Occipital lobe (tissue), 1 donor: ENCODE measurements at regions not wholly inside any gene's neighbourhood (a gene's known extent, or its start where the extent isn't known, plus 50 kb on each side); places are given as distances from the start of the nearest gene placed in this dataset.

Experiments
- DNase-seq: peaks from one replicate; lab custom pipeline; 2025; lab: John Stamatoyannopoulos, UW

DNA sequence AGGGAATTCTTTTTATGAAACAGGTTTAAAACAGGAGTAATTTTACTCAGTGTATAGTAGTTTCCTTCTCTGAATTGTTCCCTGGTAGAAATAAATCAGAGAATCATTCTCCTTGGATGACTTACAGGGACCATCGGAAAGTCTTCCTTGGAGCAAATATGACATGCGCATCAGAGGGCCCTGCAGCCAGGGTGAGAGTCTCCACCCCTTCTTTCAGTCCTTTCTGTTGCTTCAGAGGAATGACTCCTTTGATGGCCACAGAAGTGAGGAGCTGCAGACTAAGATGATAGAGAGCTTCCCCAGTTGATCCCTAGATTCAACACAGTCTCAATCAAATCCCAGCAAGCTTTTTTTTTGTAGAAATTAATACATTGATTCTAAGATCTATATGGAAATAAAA, 294.8 kb upstream of the UMPS start:
- DNase-seq, result no peak

DNA sequence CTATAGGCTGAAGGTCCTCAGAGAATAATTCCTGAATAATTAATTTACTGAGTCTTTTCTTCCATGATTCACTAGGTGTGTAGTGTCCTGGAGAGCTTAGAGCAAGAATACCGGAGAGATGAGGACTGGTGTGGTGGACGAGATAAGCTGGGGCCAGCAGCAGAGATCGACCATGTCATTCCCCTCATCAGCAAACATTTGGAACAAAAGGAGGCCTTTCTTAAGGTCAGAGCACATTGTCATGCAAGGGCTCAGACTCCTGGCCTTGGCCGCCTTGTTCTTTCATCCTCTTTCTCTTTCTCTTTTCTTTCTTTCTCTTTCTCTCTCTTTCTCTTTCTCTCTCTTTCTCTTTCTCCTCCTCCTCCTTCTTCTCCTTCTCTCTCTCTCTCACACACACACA, 291.4 kb upstream of the UMPS start:
- DNase-seq, result no peak

DNA sequence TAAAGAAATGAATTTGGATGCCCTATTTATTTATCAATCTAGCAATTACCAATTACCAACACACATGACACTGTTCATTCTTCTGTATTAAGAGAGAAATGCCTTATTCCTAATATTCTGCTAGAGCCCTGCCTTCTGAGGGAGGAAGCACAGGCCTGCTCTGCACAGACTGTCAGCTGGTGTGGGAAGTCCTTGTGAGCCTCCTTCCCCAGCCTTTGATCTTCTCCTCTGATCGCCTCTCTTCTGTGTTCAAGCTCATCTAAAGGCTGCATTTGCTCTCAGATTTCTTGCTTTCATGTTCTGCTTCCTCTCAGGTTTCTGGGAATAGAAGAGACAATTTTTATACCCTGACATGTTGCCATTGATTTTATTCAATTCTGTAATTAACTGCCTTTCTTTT, 290.6 kb upstream of the UMPS start:
- no peak for DNase-seq

- peak; percentile 29 for DNase-seq
These were observed 288.5 kb upstream of the UMPS start for GRCh38 chr3:124441766-124442165.

DNA sequence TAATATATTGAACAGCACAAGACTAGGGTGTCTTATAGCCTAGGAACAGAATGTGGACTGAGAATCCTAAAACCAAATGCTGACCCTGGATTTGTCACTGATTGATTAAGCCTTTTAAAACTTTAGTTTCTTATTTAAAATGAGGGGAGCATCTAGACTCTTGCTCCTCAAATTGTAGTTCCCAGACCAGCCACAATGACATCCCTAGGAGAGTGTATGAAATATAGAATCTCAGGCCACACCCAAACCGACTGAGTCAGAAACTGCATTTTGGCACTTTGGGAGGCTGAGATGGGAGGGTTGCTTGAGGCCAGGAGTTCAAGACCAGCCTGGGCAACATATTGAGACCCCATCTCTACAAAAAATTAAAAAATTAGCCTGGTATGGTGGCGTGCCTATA, 287.8 kb upstream of the UMPS start:
- DNase-seq, result no peak

- DNase-seq, result no peak
These were observed 286.8 kb upstream of the UMPS start for GRCh38 chr3:124443446-124443845.

DNA sequence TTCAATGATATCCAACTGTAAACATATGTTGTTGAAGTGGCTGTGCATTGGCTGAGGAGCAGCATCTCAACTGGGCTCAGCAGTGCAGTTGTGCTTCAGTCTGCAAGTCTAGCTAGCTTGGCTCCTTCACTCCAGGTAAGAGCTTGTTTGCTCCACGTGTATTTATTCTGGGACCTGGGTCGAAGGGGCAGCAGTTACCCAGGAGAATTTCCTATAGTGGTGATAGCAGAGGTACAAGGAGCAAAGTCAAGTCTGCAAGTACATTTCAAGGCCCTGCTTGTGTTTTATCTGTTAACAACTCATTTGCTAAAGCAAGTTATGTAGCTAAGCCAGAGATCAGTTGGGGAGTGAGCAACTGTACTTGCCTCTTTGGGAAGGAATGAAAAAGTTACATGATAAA, 286.2 kb upstream of the UMPS start:
- DNase-seq, result no peak

DNA sequence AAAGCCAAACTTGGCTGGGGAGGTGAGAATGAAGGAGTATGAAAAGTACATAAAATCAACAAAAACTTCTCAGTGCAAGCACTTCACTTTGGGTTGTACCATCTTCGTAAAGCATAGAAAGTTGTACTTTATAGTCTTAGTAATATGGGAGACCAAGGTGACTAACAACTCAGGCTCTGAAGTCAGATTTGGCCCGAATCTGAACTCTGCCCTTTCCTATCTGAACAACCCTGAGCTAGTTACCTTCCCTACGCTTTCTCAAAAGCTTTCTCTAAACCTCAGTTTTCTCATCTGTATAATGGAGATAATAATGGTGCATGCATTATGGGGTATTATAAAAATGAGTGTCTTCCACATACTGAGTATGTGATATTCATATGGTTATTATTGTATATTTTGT, 285.4 kb upstream of the UMPS start:
- DNase-seq, result no peak

DNA sequence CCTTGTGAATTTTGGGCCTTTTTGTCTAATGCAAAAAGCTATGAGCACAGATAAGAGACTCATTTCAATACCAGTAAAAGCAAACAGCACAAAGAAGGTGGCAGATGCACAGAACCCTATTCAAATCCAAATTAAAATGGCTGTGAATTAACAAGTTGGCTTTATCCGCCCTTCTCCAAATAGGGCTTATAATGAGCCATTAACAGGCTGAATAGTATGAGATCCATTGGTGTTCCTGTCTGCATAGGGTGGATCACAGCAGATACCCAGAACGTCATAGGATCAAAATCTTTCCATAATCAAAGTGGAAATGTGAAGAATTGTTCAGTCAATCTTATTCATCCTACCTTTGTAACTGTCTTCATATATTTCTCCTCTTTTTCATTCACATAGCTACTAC, 282.4 kb upstream of the UMPS start:
- no peak for DNase-seq

DNA sequence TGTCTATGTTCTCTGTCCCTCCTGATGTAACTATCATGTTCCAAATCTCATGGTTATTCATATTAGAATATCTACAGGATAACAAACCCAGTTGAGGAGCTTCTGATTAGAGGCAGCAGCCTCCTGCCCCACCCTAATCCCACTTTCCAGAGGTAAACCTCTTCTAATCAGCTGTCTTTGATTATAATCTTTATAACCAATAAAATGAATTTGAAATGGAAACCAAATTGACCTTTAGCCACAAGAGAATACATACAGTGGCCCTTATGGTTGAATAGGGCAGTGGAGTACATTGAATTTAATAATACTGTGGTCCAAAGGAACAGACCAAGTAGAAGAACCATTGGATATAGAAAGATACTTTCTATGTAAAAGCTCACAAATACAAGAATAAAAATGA, 281.3 kb upstream of the UMPS start:
- no peak for DNase-seq

GRCh38 chr3:124450366-124450765, 279.9 kb upstream of the UMPS start:
- DNase-seq, result no peak

- no peak for DNase-seq
These were observed 278.5 kb upstream of the UMPS start for GRCh38 chr3:124451630-124452317.

- no peak for DNase-seq
These were observed 277.1 kb upstream of the UMPS start for GRCh38 chr3:124453189-124453588.

DNA sequence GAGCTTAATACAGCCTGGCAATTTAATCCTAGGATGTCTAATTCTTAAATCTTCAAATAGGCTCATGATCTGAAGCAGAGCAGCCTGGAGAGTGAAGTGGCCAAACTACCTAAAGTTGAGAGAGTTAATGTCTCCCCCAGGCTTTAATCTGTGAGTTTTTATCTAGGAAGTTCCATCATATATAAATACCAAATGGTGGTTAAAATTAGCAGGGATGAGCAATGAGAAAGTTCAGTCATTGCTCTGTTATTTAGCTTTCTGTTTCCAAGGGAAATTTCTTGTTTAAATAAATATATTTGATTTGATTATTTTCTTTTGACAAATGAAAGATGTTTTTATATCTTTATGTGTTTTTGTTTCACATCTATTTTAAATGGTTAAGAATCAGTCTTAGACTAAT, 274.4 kb upstream of the UMPS start:
- no peak for DNase-seq

- DNase-seq, result no peak
These were observed 273.7 kb upstream of the UMPS start for GRCh38 chr3:124456506-124456905.

DNA sequence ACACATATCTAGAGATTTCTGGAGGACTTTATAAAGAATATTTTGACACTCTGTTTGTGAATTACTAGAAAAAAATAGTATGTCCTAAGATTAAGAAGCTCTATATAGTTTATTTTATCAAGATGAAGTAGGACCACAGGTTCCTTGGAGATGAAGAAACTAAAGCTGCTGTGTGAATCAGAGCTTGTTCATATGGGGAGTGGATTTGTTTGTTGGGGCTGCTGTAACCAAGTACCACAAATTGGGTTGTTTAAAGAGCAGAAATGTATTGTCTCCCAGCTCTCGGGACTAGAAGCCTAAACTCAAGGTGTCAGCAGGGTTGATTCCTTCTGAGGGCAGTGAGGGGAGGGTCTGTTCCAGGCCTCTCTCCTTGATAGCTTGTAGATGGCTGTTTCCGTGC, 270.6 kb upstream of the UMPS start:
- DNase-seq, result no peak

GRCh38 chr3:124461126-124461525, 269.1 kb upstream of the UMPS start:
- DNase-seq, result no peak

- no peak for DNase-seq
These were observed 268.2 kb upstream of the UMPS start for GRCh38 chr3:124461838-124462632.

- no peak for DNase-seq
These were observed 267.0 kb upstream of the UMPS start for GRCh38 chr3:124463234-124463633.

DNA sequence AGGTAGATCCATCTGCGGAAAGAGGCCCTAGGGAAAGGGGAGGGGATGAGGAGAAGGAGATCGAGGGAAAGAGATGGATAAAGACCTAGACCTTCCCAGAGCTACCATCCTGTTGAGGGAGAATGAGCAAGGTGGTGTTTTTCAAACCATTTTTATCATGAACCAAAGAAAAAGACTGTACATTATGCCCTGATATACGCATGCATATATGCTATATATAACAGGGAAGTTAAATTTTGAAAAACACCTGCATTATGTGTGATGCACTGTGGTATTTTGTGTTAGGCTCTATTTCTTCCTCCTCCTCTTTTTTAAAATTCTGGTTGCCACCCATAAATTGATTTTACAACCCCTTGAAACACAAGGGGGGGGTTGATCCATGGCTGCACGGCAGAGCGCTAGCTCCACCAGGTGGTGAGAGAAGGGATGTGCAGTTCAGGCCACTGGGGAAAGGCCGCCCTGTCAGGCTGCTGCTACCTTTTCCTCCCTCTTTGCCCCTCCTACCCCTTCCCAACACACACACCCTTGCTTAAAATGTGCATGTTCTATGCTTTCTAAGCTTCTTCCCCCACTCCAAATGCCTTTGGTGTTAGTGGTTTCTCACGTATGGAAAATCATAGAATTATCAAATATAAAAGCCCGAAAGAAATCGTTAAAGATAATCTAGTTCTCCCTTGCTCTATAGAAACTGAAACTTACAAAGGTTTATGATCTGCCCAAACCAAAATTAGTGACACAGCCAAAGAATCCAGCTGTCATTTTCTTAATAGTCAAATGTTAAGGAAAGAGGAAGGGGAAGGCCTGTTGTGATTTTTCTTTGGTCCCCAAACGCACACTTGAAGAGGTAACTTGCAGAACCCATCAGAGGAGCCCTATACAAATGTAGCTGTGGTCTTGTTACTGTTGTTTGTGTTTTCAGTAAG, 262.0 kb upstream of the UMPS start:
- peak; percentile 33 for DNase-seq

DNA sequence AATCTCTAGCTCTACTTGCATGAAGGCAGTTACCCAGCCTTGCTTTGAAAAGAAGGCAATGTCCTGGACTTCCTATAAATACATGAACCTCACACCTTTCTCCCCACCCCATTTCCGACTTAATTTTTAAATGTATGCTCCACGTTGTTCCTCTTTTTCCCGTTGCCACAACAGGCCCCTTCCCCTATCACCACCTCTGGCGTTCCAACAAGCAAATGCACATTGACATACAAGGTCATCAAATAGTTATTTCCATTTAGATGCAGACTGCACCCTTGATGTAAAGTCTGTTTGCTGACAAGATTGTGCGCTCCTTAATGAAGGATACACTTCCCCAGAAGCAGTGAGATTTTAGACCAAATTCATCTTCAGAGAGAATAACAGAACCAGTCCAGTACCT, 260.7 kb upstream of the UMPS start:
- no peak for DNase-seq

- no peak for DNase-seq
These were observed 251.4 kb upstream of the UMPS start for GRCh38 chr3:124478830-124479229.
